ENCODE measurements at regions not wholly inside any gene's neighbourhood (a gene's known extent, or its start where the extent isn't known, plus 50 kb on each side); places are given as distances from the start of the nearest gene placed in this dataset.

DNA sequence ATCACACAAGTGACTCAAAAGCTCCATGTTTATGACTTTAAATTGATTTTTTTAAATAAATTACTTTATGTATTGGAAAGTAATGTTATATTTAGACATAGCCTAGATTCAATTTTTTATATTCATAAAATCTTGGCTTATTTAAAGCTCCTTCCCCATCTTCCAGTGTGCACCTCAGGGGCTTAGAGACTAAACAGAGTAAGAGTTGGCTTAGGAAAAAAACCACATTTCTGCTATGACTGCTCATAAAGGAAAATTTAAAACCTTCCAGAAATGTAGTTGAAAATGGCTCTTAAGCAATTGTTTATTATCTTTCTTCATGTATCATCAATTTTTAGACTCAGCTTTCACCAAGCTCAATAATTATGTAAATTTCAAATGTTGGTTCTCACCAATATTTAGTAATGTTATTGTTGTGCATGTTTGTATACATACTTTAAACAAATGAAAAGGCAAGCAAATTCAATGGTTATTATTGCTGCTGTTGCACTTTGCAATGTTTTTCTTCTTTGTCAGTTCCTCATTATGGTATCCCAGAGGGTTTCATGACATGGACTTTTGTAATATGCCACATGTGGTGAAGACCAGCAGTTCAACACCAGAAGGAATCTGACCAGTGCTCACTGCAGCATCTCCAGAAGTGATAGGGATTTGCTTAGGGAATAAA lies 700.1 kb upstream of the ANKRD30A start:
- TF ChIP-seq, protein P1, sequence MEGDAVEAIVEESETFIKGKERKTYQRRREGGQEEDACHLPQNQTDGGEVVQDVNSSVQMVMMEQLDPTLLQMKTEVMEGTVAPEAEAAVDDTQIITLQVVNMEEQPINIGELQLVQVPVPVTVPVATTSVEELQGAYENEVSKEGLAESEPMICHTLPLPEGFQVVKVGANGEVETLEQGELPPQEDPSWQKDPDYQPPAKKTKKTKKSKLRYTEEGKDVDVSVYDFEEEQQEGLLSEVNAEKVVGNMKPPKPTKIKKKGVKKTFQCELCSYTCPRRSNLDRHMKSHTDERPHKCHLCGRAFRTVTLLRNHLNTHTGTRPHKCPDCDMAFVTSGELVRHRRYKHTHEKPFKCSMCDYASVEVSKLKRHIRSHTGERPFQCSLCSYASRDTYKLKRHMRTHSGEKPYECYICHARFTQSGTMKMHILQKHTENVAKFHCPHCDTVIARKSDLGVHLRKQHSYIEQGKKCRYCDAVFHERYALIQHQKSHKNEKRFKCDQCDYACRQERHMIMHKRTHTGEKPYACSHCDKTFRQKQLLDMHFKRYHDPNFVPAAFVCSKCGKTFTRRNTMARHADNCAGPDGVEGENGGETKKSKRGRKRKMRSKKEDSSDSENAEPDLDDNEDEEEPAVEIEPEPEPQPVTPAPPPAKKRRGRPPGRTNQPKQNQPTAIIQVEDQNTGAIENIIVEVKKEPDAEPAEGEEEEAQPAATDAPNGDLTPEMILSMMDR (IDR thresholded peaks at IDR 0.05) = no peak
- no peak for TF ChIP-seq EZH2 (IDR thresholded peaks at IDR 0.05; ENCODE audit: borderline replicate concordance, insufficient read depth, low read depth, low read length, poor library complexity, severe bottlenecking)

Data from B cell (primary cell).